Activated CD4-positive, alpha-beta T cell treated with anti-CD3 and anti-CD28 coated beads for 48 hours (primary cell): ENCODE measurements at regions not wholly inside any gene's neighbourhood (a gene's known extent, or its start where the extent isn't known, plus 50 kb on each side); places are given as distances from the start of the nearest gene placed in this dataset.

ENCODE experiments used
- DNase-seq: peaks from one replicate; pipeline ENCODE4 v3.0.0-alpha.2; 2020

DNA sequence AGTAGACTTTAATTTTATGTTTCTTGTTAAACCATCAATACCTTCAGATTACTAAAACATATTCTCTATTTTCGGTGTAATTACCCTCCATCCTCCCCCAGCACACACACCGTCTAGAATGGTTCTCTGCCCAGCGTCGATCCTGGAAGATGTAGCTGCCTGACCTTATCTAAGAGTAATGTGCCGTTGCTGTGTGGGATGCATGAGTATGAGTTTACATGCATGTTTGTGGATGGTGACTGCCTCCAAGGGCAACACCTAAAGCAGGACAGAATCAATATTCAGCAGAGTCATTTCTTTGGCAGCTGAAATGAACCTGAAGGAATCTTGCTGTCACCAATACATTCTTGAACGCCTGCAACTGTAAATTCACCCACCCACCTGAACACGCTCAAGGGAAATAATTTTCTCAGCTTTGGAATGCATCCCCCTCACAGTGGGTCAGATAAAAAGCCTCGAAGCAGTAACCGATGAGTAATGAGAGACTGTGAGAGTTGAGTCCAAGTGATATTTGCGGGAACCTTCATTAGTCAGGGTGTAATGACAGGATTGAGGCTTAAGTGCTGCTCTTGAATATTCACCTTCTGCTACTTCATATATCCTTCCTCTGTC is 155.8 kb upstream of the RND3 start:
- DNase-seq = no peak

DNA sequence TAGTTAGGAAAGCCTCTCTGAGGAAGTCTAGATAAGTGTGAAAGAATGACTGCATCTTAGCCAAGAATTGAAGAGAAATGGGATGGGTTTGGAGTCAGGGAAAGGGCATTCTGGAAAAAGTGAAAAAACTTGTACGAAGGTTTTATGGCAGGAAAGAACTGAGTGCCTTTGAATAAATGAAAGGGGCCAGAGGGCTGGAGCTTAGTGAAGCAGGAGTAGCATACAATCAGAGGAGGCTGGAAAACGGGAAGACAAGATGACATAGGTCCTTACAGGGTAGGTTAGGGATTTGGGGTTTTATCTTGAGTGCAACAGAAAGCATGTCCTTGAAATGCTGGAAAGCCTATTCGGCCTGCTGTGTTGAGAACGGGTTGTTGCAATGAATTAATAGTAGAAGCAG is 152.6 kb upstream of the RND3 start:
- DNase-seq = no peak

DNA sequence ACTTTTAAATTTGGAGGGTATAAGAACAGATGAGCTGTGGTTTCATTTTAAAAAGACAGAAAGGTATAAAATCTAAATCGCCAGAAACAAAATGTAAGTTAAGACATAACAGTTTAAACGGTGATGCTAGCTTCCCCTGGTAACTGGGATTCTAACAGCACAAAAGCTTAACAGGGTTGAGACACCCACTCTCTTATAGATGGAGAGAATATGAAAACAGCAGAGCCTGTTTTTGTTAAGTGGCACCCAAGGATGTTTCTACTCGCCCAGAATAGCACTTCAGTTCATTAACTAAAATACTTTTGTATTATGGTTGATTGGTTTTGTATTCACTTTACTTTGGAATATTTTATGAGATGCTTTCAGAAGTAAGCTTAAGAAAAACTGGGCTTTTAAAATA is 151.9 kb upstream of the RND3 start:
- DNase-seq = no peak

DNA sequence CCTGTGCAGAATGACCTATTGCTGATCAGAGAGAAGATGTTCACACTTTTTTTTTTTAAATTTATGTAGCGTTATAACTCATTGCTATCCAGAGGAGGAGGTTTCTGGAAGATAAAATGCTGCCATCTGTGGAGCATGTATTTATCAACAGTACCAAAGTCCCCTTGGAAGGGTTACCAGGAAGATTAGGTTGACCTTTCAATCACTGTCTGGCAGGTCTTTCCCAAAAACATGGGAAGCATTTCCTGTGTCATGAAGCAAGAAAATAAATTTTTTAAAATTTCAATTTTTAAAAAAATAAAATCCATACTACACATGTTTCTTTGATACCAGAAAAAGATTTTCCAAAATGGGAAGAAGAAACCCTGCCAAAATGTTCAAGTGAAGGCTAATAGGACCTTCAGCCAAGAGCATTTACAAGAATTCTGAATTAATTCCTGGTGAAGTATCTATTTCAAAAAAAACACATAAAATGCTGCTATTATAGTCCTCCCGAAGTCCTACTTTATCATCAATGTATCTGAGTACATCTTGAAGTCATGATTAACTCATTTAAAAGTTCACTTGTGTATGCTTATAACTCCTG is 143.9 kb upstream of the RND3 start:
- DNase-seq = no peak

DNA sequence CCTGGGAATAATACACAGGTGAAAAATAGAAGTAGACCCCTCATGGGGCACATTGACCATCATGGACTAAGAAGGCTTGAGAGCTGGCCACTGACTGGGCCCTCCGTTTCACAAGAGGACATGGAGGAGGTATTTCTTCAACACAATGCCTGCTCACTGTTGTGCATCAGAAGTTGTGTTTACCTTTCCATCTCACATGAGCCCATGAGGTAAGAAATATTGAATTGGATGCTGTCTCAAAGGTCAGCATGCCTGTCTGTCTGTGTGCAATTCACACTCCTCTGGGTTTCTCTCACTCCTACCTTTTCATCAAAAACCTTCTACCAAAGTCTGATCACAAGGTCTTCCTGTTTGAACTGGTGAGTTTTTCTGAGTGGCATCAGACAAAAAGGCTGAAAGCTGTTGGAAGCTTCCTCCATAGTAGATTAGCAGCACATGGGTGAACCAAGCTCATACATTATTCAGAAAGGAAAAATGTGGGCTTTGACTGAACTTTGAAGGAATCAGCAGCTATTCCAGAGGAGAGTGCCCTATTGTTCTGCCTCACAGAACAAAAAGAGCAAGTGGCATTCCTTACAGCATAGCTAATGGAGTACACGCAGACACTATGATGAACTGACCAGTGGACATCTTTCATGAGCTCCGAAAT is 143.2 kb upstream of the RND3 start:
- DNase-seq = no peak

DNA sequence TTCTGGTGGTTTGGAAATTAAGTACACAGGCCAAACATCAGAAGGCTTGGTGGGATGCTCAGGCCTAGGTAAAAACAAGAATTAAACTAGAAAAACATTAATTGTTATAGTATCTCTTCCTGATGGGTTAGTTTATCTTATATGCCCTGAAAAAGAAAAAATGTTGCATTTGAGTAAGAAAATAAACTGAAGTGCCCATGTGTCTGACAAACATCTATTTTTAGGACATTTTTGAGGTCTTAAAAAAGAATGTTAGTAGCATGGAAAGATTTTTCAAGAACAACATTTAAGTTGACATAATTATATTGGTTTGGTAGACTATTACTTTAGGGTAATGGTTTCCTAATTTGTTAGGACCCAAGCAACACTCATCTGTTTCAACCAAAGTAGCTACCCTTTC is 140.1 kb upstream of the RND3 start:
- DNase-seq = no peak

DNA sequence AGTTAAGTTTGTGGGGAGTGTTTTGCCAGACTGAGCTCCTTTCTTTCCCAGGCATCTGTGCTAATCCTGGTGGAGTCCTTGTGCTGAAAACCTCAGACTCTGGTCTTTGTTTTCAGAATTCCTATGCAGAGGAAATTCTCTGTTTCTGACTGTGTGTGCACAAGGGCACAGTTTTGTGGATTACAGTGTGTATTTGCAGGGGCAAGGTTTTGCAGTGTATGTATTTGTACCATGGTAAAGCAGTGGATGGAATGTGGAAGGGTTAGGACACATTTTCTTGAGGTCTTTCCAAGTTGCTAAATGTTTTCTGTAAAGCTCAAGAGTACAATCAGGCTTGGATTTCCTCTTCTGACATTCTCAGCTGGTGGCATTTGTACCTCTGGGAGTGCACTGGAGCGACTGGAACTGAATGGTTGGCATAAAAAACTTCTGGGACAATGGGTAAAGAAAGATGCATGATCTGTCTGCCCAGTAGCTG is 139.5 kb upstream of the RND3 start:
- DNase-seq = no peak

DNA sequence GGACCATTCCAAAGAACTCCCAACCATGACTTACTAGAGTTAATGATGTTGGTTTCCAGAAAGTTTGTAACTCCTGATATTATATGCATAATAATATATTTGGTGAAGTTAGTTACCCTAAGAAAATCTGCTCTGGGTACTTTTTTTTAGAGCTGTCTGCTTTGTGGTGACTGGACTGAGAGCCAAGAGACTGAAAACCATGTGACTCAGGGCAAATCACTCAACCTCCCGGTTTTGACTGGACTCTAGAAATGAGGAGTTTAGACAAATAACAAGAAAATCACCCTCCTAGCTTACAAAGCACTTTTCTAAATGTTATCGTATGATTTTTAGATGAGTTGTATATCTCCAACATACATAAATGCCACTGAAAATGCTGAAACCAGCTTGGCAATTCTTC is 138.3 kb upstream of the RND3 start:
- no peak for DNase-seq

DNA sequence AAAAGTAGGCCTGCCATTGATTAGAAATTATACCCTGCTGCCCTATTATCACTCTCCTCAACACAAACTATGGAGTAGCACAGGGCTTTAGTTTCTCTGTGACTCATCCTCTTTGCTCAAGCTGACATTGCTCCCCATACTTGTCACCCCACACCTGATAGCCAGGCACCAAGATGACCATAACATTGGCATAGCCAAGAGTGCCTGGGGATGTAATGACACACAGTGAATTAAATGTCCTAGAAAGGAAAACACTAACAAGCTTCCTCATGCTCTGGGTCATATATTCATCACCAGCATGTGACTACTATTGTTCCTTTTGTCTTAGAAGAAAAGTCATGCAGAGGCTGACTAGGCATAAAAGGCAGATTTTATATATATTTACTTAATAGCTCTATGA is 137.8 kb upstream of the RND3 start:
- DNase-seq = no peak

DNA sequence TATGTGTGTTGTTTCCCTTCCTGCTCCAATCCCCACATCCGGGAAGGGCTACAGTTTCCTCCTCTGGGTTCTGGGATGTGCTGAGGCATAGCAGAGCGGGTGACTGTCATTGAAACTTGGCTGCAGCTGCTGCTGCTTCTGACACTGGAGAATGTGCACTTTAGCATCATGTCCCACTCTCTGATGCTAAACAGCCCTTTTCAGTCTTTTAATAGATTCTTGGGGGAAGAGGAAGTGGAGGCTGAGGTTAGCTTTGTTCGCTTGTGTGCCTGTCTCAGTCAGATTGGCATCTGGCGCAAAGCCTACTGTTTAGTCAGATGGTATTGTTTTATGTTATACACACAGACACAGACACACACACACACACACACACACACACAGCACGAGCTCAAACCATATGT is 136.5 kb upstream of the RND3 start:
- no peak for DNase-seq

DNA sequence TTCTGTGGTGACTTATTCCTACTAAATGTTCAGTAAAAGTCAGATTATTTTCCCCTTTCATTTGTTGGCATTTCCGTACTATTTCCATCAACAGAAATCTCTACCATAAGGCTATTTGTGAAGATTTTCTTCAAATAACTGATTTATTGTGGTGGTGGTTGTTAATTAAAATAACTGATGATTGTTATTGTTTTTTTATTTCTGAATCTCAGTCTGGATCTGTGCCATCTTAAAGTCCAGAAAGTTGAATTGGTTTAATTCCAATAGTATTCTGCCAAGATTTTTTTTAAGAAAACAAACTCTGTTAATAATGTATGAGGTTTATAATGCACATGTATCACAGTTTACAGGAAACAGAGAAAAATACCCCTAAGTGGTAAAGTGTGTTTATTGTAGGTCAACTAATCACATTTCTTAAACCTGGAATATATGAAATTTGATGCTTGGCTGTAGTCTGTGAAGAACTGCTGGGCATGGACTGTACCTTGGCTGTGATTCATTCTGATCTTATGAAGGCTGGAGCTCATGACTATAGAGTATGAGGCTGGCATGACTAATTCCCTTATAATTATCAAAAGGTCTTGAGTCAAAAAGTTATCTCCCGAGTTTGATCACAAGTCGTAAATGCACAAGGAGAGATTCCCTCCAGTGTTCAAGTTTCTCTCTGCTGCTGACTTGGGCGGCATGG is 134.2 kb upstream of the RND3 start:
- no peak for DNase-seq

DNA sequence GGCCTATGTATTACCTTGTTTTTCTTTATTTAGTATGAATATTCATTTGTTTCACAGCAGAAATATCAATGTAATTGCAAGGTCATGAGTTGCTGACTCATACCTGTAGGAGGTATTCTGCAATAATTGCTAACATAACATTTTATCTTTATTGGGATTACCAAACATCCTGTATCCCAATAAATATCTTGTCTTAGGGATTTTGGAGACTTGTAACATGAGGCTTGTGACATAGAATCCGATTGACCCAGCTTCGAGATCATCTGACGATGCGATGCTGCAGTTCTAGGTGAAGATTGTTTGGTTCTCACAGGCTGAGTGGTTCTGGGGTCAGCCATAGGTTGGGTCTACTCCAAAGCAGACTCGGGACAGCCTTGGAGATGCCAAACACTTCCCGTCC is 133.4 kb upstream of the RND3 start:
- no peak for DNase-seq

DNA sequence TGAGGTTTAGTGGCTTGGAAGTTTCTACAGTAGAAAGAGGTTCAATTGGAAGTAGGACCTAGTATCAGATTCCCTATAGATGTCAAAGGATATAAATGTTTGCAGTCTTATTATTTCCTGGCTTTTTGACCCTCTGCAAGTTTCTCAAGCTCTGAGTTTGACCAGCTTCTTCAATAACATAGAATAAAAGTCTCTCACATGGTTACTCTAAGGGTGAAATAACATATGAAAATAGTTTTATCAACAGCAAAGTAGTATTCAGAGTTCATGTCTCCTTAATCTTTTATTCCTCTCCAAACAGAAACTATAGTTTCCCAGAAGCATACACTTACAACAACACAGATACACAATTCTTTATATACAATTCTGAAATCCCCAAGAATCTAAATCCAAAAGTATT is 132.9 kb upstream of the RND3 start:
- no peak for DNase-seq

DNA sequence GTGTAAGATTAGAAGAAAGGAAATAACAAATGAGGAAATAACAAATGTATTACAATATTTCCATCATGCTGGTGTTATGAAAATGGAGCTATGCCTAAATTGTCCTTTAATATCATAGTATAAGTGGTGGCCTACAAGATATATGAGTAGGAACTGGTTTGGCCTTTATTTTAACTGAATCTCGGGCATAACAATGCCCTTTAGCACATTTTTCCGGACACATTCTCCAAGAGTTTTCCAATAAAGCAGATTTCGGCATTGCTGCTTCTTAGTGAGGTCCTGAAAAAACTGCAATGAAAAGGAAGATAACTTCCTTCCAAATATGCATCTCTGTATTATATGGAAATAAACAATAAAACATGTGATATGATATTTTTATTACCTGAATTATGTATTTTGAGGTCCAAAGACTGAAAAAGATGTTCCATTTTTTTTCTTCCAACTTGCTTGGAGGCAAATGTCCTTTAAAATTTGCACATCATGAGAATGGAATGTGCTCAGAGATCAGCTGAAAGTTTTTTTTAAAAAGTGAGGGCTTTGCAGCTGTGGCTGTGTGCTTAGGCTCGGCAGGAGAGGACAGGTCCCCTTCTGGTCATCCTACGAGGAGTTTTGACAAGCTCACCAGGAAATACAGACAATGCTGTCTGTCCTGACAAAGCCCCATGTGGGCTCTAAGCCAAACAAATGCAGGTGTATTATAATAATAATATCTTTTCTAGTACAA is 132.3 kb upstream of the RND3 start:
- DNase-seq = no peak

DNA sequence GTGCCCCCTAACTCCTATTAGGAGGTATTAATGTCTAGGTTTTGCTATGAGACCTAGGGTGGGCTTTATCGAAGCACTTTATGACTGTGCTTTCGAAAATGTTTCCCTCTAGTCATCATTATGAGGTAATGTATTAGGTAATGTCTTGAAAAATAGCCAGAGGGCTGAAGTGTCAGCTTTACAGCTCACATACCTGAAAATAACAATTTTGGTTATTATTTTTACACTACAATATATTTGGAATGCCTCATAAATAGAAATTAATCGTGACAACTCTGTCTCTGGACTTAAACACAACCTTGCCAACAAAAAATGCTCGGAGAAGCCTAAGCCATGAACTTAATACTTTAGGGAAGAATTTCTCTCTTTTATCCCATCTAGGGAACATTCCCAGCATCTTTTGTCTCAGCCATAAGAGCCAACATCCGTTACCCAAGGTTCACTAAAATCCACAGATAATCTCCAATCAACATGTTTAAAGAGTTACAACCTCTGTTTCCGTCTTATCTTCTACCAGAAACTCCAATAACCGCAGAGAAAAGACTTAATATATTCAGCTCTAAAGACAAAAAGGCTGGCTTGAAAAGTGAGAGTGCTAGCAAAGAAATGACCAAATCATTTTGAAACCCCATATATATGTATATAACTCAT is 130.9 kb upstream of the RND3 start:
- DNase-seq = no peak

DNA sequence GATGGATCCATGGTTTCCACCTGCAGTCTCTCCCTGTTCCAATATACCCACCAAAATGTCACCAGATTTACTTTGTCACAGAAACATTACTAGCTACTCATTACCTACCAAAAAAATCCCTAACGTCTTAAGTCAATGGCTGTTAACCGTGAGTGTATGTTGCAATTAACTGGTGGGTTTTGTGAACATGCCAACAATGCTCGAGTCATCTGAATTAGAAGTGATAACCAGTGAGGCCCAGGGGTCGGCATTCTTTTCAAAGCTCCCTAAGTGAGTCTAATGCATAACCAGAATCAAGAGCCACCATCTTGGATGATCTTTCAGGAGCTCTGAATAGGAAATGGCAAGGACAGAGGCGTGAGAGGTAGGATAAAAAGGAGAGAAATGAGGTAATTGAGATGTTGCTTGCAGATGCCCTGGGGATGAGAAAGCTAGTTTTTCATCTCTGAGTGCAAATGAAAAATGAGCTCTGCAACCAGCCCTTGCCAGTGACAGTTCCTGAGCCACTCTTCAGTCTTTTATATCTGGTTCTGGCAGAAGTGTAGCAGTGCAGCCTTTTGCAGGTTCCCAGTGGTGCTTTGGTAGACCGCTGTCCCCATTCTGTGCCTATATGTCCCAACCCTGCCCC is 130.0 kb upstream of the RND3 start:
- DNase-seq = no peak

DNA sequence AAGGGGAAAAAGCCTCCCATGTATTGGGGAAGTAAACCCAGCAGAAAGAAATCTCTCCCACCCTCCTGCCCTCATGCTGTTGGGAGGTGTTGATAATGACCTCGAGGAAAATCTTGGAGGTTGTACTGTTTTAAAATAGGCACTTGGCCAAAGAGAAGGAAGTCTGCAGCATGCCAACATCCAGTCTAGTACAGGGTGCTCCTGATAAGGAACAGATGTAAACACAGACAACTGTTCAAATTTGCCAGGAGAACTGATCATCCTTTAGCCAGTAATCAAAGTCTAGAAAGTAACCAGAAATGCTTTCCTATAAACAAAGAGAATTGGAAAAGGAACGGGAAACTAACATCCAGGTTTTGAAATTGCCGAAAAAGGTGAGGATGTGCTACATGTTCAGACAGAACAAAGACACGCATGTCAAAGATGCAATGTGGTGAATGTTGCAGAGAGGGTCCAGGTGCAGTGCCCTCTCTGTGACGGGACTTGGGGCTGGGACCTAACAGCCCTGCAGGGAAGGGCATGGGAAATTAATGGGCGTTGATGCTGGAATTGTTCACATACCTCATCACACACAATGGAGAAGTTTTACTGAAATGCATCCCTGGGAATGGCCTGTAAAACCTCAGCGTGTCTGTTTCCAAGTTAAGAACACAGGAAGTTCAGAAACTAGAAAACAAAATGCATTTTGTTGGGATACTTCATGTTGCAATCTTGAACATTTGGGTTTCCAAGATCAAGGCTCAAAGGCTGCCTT is 125.7 kb upstream of the RND3 start:
- DNase-seq = no peak

DNA sequence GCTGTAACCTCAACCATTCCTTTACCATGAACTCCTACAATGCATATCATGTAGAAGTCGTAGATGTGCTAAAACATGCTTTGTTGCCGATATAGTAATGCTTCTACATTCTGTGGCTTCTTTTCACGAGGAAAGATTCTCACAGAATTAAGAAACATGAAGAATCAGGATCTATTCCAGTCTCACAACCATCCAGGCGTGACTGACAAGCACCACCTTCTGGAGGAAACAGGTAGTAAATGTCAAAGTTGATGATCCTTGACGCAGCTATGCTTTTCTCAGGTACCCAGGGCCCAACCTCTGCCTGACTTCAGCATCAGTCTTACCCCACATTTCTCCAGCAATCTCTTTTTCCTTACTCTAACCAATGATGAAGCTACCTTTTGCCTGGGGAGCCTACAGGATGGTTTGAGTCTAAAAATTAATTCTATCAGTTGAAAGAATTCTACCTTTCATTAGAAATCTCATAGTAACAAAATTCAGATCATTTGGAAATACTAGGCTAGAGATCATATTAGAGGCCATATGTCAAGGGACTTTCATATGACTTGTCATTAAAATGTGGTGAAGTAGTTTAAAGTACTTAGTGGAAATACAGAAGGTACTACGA is 123.3 kb upstream of the RND3 start:
- peak; percentile 3 for DNase-seq

DNA sequence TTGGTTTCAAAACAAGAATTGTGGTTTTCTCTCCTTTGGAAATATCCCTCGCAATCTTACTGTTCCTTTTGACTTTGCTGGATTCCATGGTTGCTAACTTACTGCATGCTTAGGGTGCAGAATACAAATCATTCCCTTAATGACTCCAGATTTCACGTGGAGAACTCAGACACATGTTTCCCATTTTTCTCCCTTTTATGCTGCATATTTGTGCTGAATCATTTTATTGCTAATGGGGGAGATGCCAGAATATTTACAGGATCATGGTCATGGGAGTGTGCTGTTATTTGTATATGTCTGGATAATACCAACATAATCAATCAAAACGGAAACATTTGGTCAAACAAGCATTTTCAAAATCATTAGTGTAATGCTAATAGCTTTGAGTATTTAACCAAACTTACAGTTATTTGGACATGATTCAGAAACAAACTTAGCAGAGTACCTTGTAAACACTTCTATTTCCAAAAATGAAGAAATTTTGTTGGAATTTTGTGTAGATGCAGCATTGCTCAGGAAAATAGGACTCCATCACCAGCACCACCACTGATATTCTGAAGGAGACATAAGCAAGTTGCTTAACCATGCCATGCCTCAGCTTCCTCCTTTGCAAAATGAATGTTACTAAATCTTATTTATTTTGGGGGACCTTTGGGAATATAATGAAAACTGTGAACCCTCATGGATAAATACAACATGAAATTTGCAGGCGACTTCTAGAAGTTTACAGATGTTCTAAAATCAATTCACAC is 122.5 kb upstream of the RND3 start:
- no peak for DNase-seq

DNA sequence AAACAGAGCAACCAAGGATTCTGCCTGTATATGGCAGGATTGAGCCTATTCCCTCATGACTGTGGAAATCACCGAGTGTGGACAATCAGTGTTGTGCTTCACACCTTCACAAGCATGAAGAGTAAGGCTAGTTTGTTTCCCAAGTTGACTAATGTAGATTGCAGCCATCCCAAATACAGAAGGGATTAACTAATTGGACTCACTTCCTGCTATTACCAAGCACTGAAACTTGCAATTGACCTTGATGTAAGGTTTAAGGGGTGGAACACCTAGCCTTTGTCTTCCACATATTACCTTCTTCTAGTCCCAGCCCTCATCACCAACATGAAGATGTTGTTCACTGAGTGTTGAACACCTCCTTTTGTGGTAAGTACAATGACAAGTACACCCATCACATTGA is 120.9 kb upstream of the RND3 start:
- DNase-seq = no peak
